Breast epithelium (tissue), 4 donors: ENCODE measurements at regions not wholly inside any gene's neighbourhood (a gene's known extent, or its start where the extent isn't known, plus 50 kb on each side); places are given as distances from the start of the nearest gene placed in this dataset.
A peak's percentile ranks its signal among the peaks of the same experiment; 100 is the strongest.

Experiments used
- DNase-seq, 2 donors: peaks; one replicate each; pipeline ENCODE4 v3.0.0-alpha.2; 2019; ENCODE audit warnings: low spot score in 2 of 2
- H3K27ac ChIP-seq, 2 donors: fragments of 200-600 bp; sonication (generic) in 1 of 2; one replicate each; pipeline ENCODE4 v1.5.1; 2016 to 2019; ENCODE audit warnings: mild to moderate bottlenecking in 1 of 2
- H3K27me3 ChIP-seq, 2 donors: fragments of 200-600 bp; sonication (generic) in 1 of 2; one replicate each; pipeline versions ENCODE4 v1.5.1 to v1.6.0; 2017 to 2019; ENCODE audit warnings: control low read depth in 1 of 2, mild to moderate bottlenecking in 1 of 2
- H3K36me3 ChIP-seq: fragments of 200-600 bp; one replicate; pipeline ENCODE4 v1.5.1; 2019
- H3K4me1 ChIP-seq, 2 donors: fragments of 200-600 bp; sonication (generic); one replicate each; pipeline ENCODE4 v1.5.1; 2016 to 2019; ENCODE audit warnings: control low read depth in 1 of 2
- H3K4me3 ChIP-seq, 3 donors: fragments of 200-600 bp; sonication (generic); 1 replicate in 2 of 3; 2 replicates in 1 of 3; pipeline ENCODE4 v1.5.1; 2016 to 2019; ENCODE audit warnings: mild to moderate bottlenecking in 3 of 3, moderate library complexity in 2 of 3
- H3K9me3 ChIP-seq, 2 donors: fragments of 200-600 bp; sonication (generic) in 1 of 2; one replicate each; pipeline ENCODE4 v1.5.1; 2016 to 2019; ENCODE audit warnings: control low read depth in 1 of 2
- CTCF ChIP-seq, 3 donors: fragments of 450-650 bp; IDR thresholded peaks; one replicate each; pipeline ENCODE4 v1.5.1; 2016 to 2017; ENCODE audit warnings: antibody characterized with exemption in 3 of 3, mild to moderate bottlenecking in 3 of 3, moderate library complexity in 3 of 3
- POLR2A ChIP-seq: fragments of 450-650 bp; IDR thresholded peaks from one replicate; pipeline ENCODE4 v1.6.1; 2016; ENCODE audit warnings: antibody characterized with exemption, mild to moderate bottlenecking, moderate library complexity
- POLR2AphosphoS5 ChIP-seq, 3 donors: sonication (generic); formaldehyde crosslinking; IDR thresholded peaks; one replicate each; pipeline ENCODE4 v1.6.1; 2017; ENCODE audit warnings: antibody characterized with exemption in 3 of 3
- intact Hi-C: fragments of 100-400 bp; cut with DNase I; formaldehyde crosslinking; loops from one replicate; pipeline ENCODE4 v1.15.1; 2023; ENCODE audit warnings: low total_unique reads

DNA sequence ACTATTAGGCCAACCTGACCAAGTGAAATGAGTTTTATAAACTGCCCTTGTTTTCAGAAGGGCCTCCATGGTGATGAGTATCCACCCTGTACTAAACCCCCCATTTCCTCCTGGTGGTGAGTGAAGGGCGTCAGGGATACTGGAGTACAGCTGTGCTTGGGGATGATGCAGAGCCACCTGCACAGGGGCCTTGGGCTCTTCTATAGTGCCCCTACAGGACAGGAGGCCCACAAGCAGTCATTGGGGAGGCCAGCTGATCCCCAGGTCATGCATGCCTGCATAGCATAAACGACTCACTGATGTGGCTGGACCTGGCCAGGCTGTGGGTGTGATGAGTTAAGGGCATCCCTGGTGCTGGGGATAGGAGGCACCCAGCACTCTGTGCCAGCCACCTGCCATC lies 114.1 kb upstream of the CELF2 start:
- H3K4me1 ChIP-seq = no peaks in the 10 kb centered on the region
- H3K27me3 ChIP-seq = no peaks in the 10 kb centered on the region
- no peak overlapping the region for H3K4me3 ChIP-seq
- DNase-seq = no peak
- no peak overlapping the region for H3K27ac ChIP-seq
- intact Hi-C loops = loop anchor here (10.0 kb wide), 1 partner anchor 819 kb away; no protein-coding TSS in a partner anchor
- no peaks in the 10 kb centered on the region for H3K36me3 ChIP-seq
- no peaks in the 10 kb centered on the region for H3K9me3 ChIP-seq
- TF ChIP-seq POLR2AphosphoS5 (IDR thresholded peaks at IDR 0.05) (no peak), POLR2A (no peak)

- Histone ChIP-seq H3K9me3 (no peaks in the 10 kb centered on the region), H3K36me3 (no peaks in the 10 kb centered on the region), H3K27me3 (no peaks in the 10 kb centered on the region), H3K4me1 (no peaks in the 10 kb centered on the region), H3K4me3 (no peak overlapping the region), H3K27ac (peak overlapping the region; percentile 62 to 83)
- no peak for DNase-seq
- intact Hi-C loops = no loop called here
- TF ChIP-seq CTCF (IDR thresholded peaks at IDR 0.05) (no peak), POLR2AphosphoS5 (IDR thresholded peaks at IDR 0.05) (no peak), POLR2A (no peak)
These were observed 107.0 kb upstream of the CELF2 start for GRCh38 chr10:10910634-10911033.

DNA sequence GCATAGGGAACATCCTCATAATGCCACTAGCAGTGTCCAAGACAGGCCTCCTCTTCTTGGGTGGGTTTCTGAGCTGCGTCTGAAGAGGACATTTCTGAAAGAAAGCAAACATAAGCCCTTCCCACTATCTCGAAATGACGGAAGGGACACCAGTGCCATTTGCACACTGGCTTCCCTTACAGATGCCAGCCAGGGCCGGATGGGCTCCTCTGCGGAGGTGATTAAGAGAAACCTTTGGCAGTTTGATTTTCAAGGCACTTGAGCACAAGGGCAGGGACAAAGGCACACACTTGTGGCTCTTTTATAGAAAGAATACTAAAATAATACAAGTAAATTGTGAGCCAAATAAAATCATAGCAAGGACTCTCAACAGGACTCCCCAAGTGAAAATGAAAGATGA lies 106.6 kb upstream of the CELF2 start:
- Histone ChIP-seq H3K36me3 (no peaks in the 10 kb centered on the region), H3K27ac (peak overlapping the region; percentile 62 to 83), H3K27me3 (no peaks in the 10 kb centered on the region), H3K4me1 (no peaks in the 10 kb centered on the region), H3K4me3 (peak overlapping the region in 2 of 3 donors; percentile 42 to 62), H3K9me3 (no peaks in the 10 kb centered on the region)
- TF ChIP-seq POLR2A = no peak
- no peak for TF ChIP-seq CTCF (IDR thresholded peaks at IDR 0.05)
- TF ChIP-seq POLR2AphosphoS5 (IDR thresholded peaks at IDR 0.05) = no peak
- no peak for DNase-seq
- intact Hi-C loops = no loop called here

- DNase-seq = peak; percentile 53 to 54
- no peaks in the 10 kb centered on the region for H3K9me3 ChIP-seq
- no peaks in the 10 kb centered on the region for H3K27me3 ChIP-seq
- intact Hi-C loops = no loop called here
- peak overlapping the region; percentile 17 to 62 (median 42) for H3K4me3 ChIP-seq
- no peaks in the 10 kb centered on the region for H3K4me1 ChIP-seq
- TF ChIP-seq POLR2AphosphoS5 (IDR thresholded peaks at IDR 0.05) (peak in 1 of 3 donors; percentile 31), CTCF (IDR thresholded peaks at IDR 0.05) (no peak), POLR2A (no peak)
- peak overlapping the region; percentile 62 to 83 for H3K27ac ChIP-seq
- no peaks in the 10 kb centered on the region for H3K36me3 ChIP-seq
These were observed 106.2 kb upstream of the CELF2 start for GRCh38 chr10:10911471-10911921.

DNA sequence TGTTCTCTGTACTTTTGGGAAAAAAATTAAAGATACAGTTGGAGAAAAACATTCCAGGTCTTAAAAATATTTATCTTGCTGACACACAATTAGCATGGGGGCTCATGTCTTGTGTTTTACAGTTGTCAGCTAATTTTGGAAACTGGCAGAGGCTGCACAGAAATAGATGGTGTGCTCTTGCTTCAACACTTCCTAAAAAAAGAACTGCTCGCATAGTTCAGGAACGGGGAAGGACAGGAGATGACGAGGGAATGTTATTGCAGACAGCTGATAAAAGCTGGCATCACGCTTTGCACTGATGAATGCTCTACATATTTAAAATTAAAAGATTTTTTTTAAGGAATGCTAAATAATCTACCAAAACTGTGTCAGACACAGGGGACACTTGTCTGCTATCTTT lies 103.5 kb upstream of the CELF2 start:
- DNase-seq = no peak
- Histone ChIP-seq H3K36me3 (no peaks in the 10 kb centered on the region), H3K27ac (no peak overlapping the region), H3K4me1 (no peaks in the 10 kb centered on the region), H3K9me3 (no peaks in the 10 kb centered on the region), H3K4me3 (no peak overlapping the region), H3K27me3 (no peaks in the 10 kb centered on the region)
- intact Hi-C loops = no loop called here
- TF ChIP-seq CTCF (IDR thresholded peaks at IDR 0.05) (no peak), POLR2AphosphoS5 (IDR thresholded peaks at IDR 0.05) (no peak), POLR2A (no peak)

DNA sequence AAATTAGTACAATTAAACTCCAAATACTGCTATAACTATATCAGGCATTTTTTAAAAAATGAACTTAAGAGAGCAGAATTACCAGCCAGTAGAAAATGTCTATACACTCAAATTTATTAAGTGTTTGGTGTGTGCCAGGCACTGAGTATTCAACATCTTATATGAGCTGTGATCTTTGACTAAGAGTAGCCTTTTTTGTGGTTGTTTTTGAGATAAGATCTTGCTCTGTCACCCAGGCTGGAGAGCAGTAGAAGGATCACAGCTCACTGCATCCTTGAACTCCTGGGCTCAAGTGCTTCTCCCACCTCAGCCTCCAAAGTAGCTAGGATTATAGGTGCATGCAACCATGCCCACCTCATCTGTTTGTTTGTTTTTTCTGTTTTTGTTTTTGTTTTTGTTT lies 102.5 kb upstream of the CELF2 start:
- intact Hi-C loops = no loop called here
- no peak overlapping the region for H3K27ac ChIP-seq
- H3K27me3 ChIP-seq = no peaks in the 10 kb centered on the region
- H3K36me3 ChIP-seq = no peaks in the 10 kb centered on the region
- TF ChIP-seq CTCF (IDR thresholded peaks at IDR 0.05) = no peak
- TF ChIP-seq POLR2A = no peak
- TF ChIP-seq POLR2AphosphoS5 (IDR thresholded peaks at IDR 0.05) = no peak
- H3K4me3 ChIP-seq = no peak overlapping the region
- DNase-seq = no peak
- no peaks in the 10 kb centered on the region for H3K9me3 ChIP-seq
- no peaks in the 10 kb centered on the region for H3K4me1 ChIP-seq
